HG03135 (cell line): ENCODE measurements at regions not wholly inside any gene's neighbourhood (a gene's known extent, or its start where the extent isn't known, plus 50 kb on each side); places are given as distances from the start of the nearest gene placed in this dataset.
"Not testable (repeated sequence)": the region's sequence is repeated elsewhere in the genome, so short reads cannot be mapped to it uniquely, and the experiment has no call there.

Source experiments
- ATAC-seq: cut with Tn5 transposase; IDR thresholded peaks from one replicate; pipeline ENCODE4 v1.9.1; 2021; ENCODE audit warnings: mild to moderate bottlenecking, moderate library complexity; ENCODE audit not compliant: unreplicated experiment

DNA sequence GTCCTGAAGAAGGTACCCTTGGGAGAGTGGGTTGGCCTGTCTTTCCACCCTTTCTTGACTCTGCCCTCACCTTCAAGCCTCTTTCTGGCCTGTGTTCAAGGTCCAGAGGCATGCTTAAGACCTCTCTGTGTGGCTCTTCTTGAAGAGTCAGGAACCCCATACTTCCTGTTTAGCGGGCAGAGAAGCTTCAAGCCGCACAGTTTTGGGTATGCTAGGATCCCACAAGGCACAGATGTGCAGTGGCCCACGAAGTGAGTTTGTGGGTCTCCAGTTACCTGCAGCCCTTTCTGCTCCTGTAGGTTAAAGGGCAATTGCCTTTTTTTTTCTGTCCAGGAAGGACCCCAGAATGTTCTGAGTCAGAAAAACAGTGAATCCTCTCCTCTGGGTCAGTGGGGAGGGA, 87.4 kb upstream of the FCGR1A start:
- ATAC-seq = not testable (repeated sequence)

DNA sequence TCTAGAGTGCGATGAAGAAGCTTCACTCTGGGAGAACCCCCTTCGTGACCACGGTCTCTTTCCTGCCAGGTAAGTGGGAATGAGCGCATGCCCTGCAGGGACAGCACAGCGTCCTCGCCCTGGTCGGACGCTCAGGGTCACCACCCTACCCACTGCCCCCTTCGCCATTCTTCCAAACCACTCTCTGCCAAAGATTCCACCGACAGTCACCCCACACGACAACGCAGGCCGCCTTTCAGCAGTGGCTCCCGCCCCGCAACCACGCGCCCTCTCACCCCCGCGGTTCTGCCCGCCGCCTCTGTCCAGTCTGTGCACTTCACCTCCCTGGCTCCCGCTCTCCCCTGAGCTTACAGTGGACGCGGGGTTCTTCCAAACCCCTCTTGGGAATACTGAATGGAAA, 82.3 kb upstream of the FCGR1A start:
- not testable (repeated sequence) for ATAC-seq

DNA sequence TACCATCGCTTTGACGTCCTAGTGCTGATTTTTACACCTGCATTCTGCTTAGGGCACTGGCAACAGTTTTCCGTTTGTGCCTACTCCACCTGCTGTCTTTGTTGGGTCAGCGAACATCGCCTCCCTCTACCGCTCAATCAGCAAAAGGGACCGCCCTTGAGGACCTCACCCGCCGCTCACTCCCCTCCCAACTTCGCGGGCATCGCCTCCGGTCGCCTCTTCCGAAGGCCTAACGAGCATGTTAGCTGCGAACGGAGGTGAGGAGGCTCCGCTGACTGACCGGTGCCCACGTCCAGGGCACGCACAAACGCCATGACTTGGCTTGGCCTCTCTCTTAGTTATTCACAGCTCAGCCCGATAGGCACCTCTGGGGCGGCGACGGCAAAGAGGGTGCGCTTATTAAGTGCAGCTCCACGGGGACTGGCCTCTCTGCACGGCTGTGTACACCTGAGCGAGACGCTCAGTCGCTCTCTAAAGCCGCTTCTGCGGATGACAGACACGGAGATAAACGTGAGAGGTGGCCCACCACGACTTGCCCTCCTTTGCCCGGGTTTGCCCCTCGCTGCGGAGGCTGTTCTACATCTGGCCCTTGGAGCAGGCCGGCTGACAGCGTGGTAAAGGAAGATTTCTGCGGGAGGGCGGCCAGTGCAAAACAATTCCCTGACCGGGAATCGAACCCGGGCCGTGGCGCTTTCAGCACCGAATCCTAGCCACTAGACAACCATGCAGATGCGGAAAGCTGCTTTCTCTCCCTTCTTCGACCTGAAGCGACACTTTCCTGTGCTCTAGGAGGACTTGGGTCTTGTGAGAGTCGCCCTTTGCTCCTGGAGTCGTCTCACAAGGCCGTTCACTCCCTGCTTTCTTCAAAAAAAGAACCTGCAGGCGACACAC, 81.6 kb upstream of the FCGR1A start:
- ATAC-seq = not testable (repeated sequence)

DNA sequence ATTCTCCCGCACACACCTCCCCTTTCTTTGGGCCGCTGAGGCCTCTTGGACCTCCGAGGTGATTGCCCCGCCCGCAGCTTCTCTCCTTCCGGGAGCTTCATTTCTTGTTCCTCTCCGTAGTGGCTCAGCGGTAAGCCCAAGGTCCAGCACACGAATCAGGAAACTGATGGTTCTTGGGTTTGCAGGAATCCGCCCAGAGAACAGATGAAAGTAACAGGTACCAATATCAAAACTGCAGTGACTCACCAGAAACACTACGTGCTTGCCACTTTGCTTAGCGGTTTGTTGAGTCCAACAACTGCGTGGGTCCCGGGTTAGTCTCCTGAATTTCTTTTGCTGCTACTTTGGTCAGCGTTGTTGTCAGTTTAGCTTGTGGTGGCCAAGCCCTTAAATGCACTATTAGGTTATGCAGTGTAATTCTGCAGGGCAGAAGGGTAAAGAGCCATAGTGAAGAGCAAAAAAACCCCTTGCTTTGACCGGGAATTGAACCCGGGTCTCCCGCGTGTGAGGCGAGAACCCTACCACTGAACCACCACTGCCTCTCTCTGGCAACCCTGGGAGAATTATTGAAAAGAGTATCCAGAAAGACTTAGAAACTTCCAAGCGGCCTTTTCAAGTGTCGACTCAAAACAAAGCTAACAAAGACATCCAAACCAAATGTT, 74.2 kb upstream of the FCGR1A start:
- peak; percentile 77 for ATAC-seq

DNA sequence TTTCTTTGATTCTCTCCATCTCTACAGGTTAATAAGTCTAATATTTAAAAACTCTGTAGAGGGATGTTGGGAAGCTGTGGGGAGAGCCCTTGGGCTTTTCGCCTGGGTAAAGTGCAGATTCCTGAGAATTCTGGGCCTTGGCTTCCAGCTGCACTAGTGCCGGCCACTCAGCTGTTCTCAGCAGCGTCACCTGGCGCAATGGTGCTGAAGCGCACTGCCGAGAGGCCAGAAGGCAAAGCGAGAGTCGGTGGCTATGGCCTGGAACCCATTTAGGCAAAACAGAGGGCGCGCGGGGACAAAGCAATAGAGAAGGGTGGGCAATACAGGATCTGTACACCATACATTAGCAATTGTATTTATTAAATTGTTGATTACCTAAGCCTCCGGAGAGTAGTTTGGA, 70.8 kb upstream of the FCGR1A start:
- ATAC-seq = not testable (repeated sequence)

DNA sequence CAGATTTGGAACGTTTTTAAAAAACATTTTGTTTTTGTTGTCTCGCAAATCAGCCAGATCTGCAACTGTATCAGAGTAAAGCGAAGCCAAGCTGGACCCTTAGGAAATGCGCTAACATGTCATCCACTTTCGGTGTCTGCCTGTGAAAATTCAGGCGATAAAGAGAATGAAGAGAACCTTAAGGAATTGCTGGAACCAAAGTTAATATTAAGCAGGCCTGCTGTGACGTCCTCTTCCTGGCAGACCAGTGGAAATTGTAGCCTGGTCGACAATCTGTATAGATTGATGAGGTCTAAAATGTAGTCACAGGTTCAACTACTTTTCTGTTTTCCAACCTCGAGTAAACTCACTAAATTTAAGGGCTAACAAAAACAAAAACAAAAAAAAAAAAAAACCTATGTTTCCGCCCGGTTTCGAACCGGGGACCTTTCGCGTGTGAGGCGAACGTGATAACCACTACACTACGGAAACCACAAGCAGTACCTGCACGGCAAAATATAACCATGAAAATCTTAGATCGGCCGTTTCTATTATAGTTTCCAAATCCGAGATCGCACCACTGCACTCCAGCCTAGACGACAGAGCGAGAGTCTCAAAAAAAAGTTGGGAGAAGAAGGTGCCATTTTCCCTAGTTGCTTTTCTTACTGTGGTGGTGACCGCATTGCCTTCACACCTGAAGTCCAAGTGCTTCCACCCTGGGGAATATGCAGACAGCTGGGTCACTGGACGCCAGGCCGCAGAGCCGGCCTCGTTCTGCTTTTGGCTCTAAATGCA, 70.2 kb upstream of the FCGR1A start:
- not testable (repeated sequence) for ATAC-seq

DNA sequence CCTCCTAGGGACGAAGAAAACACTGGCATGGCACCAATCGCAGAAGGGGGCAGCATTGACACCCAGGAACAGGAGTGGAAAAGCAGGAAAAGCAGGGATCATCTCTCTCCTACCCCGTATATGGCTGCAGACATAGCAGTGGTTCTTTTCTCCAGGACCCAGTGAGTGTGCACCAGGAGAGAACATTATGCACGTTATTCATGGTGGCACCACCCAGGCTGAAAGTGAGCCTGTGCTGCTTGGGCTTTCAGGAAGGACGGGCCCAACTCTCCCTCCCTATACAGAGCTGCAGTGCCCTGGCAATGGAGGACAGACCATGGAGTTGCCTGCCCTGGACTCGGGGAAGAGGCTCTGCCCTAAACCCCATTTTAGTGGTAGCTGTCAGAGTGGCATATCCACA, 69.0 kb upstream of the FCGR1A start:
- ATAC-seq = not testable (repeated sequence)

DNA sequence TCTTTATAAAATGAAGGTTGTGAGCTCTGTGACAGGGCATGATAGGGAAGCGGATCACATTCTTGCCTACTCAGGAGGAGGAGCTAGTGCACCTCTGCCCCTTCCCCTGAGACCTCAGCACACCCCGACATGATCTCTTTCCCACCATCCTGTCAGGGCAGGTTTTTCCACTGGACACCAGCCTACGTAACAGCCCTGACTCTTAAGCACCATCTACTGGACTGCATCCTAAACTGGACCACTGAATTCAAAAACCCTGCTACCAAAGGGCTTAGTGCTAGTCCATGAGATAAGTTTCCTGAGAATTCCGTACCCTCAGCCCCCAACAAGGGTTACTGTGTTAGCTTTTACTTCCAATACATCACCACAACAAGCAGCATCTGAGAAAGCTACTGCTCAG, 68.5 kb upstream of the FCGR1A start:
- not testable (repeated sequence) for ATAC-seq

DNA sequence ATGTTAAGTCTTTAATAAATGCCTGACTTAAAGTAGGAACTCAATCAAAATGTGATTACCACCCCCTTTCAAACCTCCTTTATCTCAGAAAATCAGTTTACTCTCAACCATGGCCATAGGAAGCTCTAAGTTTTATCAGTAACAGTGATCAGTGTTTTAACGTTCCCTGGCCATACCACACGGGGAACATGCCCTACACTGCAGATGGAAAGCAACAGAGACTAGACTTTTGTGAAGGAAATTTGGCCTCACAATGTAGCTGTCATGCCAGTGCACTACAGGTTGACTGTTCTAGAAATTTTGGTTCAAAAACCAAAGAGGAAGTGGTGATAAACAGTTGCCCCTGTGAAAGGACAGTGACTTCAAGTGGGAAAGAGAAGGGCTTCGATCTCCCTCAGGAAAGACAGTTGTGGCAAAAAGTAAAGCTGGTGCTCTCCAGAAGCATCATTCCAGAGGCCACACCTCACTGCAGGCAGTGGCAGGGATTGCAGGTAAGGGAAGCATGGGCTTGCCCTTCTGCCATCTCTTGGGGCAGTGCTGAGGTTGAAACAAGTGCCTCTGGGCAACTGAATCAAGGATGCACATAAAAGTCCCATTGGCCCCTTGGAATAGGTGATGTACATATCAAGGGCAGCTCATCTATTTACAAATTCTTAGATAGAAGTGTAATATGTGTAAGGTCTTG, 57.7 kb upstream of the FCGR1A start:
- not testable (repeated sequence) for ATAC-seq

DNA sequence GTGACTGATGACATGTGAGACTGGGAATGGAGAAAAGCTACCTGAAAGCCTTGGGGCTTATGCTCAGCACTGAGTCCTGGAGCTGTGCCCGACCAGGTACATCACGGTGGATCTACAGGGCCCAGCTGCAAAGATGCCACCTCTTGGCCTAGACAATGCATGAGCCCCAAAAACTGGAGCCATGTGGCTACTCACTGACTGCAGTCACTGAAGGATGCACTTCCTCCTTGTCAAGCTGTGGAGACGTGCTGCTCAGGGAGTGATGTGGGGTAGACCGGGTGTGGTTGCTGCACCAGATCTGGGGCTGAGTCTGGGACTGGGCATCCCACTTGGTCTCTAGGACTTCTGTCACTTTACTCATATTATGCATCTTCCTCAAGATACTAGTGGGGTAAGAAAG, 55.8 kb upstream of the FCGR1A start:
- ATAC-seq = not testable (repeated sequence)

DNA sequence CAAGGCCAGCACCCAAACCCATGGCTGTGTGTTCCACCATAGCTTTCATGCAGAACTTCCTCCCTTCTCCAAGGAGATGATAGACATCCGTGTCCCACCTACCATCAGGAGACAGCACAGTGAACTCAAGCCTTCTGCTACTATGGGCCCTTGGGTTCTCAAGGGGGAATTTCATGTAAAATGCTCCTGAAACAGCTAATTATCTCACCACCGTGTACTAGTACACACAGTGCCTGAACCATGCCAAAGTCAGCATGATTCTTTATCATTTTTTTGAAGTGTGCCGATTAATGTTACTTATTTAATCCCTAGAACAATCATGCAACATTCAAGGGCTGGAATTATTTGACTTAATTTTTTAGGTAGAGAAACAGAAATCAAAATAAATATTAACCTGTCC, 53.9 kb upstream of the FCGR1A start:
- ATAC-seq = not testable (repeated sequence)
